Liver (tissue), 8 donors: ENCODE measurements at regions not wholly inside any gene's neighbourhood (a gene's known extent, or its start where the extent isn't known, plus 50 kb on each side); places are given as distances from the start of the nearest gene placed in this dataset.

Experiments used
- DNase-seq: peaks from one replicate; pipeline ENCODE4 v3.0.0-alpha.2; 2017; ENCODE audit warnings: low spot score
- H3K27ac ChIP-seq, 2 donors: one replicate each; pipeline ENCODE4 v1.7.0; 2013; ENCODE audit warnings: inconsistent platforms in 2 of 2, low read length in 2 of 2, control low read depth in 1 of 2, low read depth in 1 of 2, mild to moderate bottlenecking in 1 of 2
- H3K27me3 ChIP-seq, 4 donors: one replicate each; pipeline versions ENCODE4 v1.6.1 to v1.7.0; 2013; ENCODE audit warnings: low read length in 3 of 4, inconsistent platforms in 1 of 4, mild to moderate bottlenecking in 1 of 4, moderate library complexity in 1 of 4; ENCODE audit not compliant: control insufficient read depth in 4 of 4, insufficient read depth in 4 of 4
- H3K36me3 ChIP-seq, 4 donors: one replicate each; pipeline versions ENCODE4 v1.6.1 to v1.7.0; 2013; ENCODE audit warnings: low read length in 3 of 4, mild to moderate bottlenecking in 3 of 4, low read depth in 1 of 4, moderate library complexity in 1 of 4; ENCODE audit not compliant: control insufficient read depth in 4 of 4, insufficient read depth in 3 of 4
- H3K4me1 ChIP-seq, 4 donors: one replicate each; pipeline versions ENCODE4 v1.6.1 to v1.7.0; 2013; ENCODE audit warnings: low read length in 3 of 4, mild to moderate bottlenecking in 3 of 4, moderate library complexity in 1 of 4; ENCODE audit not compliant: control insufficient read depth in 4 of 4, insufficient read depth in 4 of 4
- H3K4me3 ChIP-seq, 3 donors: one replicate each; pipeline versions ENCODE4 v1.6.1 to v1.7.0; 2013; ENCODE audit warnings: low read length in 3 of 3, control low read depth in 1 of 3, low read depth in 1 of 3, mild to moderate bottlenecking in 1 of 3
- H3K9ac ChIP-seq, 2 donors: one replicate each; pipeline ENCODE4 v1.7.0; 2013; ENCODE audit warnings: low read length in 2 of 2, mild to moderate bottlenecking in 2 of 2, moderate library complexity in 2 of 2, control low read depth in 1 of 2, low read depth in 1 of 2
- H3K9me3 ChIP-seq, 4 donors: one replicate each; pipeline versions ENCODE4 v1.6.1 to v1.7.0; 2013; ENCODE audit warnings: low read length in 3 of 4; ENCODE audit not compliant: control insufficient read depth in 4 of 4
- EGR1 ChIP-seq, 2 donors: IDR thresholded peaks; 2 replicates each; pipeline ENCODE4 v1.6.1; 2016 to 2018; ENCODE audit warnings: antibody characterized with exemption in 2 of 2, low read depth in 2 of 2
- FOXA1 ChIP-seq: IDR thresholded peaks from 2 replicates; pipeline ENCODE4 v1.6.1; 2016; ENCODE audit warnings: antibody characterized with exemption
- FOXA2 ChIP-seq: IDR thresholded peaks from 2 replicates; pipeline ENCODE4 v1.6.1; 2016; ENCODE audit warnings: antibody characterized with exemption
- HNF4A ChIP-seq, 2 donors: conservative IDR thresholded peaks; 2 replicates each; pipeline ENCODE4 v1.6.1; 2016; ENCODE audit warnings: antibody characterized with exemption in 2 of 2, mild to moderate bottlenecking in 2 of 2
- HNF4G ChIP-seq: IDR thresholded peaks from 2 replicates; pipeline ENCODE4 v1.6.1; 2016; ENCODE audit warnings: antibody characterized with exemption
- NR2F2 ChIP-seq: IDR thresholded peaks from 2 replicates; pipeline ENCODE4 v1.6.1; 2016; ENCODE audit warnings: antibody characterized with exemption
- RAD21 ChIP-seq, 2 donors: IDR thresholded peaks; 2 replicates each; pipeline ENCODE4 v1.6.1; 2016; ENCODE audit warnings: antibody characterized with exemption in 2 of 2, mild to moderate bottlenecking in 2 of 2
- RXRA ChIP-seq, 2 donors: IDR thresholded peaks; 2 replicates each; pipeline ENCODE4 v1.6.1; 2017 to 2018; ENCODE audit warnings: antibody characterized with exemption in 2 of 2, mild to moderate bottlenecking in 1 of 2
- SP1 ChIP-seq: IDR thresholded peaks from 2 replicates; pipeline ENCODE4 v1.6.1; 2018; ENCODE audit warnings: antibody characterized with exemption, mild to moderate bottlenecking
- TAF1 ChIP-seq: conservative IDR thresholded peaks from 2 replicates; pipeline ENCODE4 v1.6.1; 2016; ENCODE audit warnings: antibody characterized with exemption, mild to moderate bottlenecking
- YY1 ChIP-seq: IDR thresholded peaks from 2 replicates; pipeline ENCODE4 v1.6.1; 2016; ENCODE audit warnings: antibody characterized with exemption, mild to moderate bottlenecking
- WGBS: extraction: QIAGEN DNeasy Blood & Tissue Kit; methylation state at CpG from one replicate; pipeline ENCODE4 v1.1.7; 2013; 5-methylcytosine and 5-hydroxymethylcytosine counted together
- TF ChIP-seq, protein P1 (sequence below): IDR thresholded peaks from 2 replicates; pipeline ENCODE4 v1.6.1; 2016; ENCODE audit warnings: antibody characterized with exemption, mild to moderate bottlenecking
- TF ChIP-seq, protein P2 (sequence below): IDR thresholded peaks from 2 replicates; pipeline ENCODE4 v1.6.1; 2016; ENCODE audit warnings: antibody characterized with exemption
- TF ChIP-seq, protein P3 (sequence below): IDR thresholded peaks from 2 replicates; pipeline ENCODE4 v1.6.1; 2016; ENCODE audit warnings: antibody characterized with exemption
- TF ChIP-seq, protein P4 (sequence below): fragments of 150-350 bp; IDR thresholded peaks from 2 replicates; pipeline ENCODE4 v1.5.1; 2017; ENCODE audit warnings: improper control_type of control experiment, low read depth, low read length; ENCODE audit not compliant: missing input control
- donor health status: healthy.
- donor health status: healthy.
- donor health status: healthy.
- donor health status: healthy.
- donor health status: healthy.

DNA sequence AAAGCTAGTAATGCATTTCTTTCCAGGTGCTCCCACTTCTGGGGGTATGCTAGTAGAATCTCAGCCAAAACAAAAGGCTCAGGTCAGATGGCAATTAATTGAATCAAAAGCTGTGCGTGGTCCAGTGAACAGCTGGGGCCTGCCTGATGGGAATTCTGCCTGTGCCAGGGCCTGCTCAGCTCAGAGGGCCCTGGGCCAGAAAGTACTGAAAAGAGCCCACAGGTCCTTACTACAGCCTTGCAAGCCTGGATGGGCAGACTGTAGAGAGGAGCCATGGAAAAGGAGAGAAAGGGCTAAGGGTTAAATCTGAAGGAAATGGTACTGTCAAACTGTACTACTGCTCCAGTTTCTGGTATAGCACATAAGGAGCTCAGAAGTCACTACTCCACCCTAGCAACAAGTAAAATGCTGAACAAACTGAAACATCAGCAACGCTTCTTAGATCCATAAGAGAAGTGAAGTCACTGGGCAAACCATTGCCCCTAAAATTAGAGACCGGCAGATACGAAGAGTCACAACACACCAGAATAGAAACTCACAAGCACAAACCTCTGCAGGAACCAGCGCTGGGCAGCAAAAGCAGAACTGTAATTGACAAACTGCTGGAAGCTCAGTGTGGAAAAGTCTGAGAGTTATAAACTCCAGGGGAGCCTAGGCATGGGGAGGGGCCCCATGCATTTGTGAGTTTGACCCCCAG, 121.1 kb upstream of the SYT6 start:
- H3K4me1 ChIP-seq: no peaks in the 10 kb centered on the region
- WGBS: 92% methylated on average over 5 of the region's 5 CpGs

DNA sequence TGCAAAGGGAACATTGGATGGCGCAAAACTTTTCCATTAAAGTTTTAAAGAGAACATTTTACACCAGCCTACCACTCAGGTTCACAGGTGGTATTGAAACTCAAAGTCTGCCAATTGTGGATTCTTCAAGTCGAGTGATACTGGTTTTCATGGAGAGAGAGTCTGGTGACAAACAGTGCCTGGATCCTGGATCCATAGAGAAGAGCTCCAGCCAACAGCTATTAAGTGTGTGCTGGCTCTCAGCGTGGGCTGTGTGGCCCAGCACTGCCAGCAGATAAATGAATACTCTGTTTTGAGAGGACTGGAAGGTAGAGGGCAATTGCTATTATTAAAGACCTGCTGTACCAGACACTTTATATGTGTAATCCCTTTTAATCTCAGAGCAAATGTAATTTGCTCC, 118.9 kb upstream of the SYT6 start:
- H3K36me3 ChIP-seq: no peaks in the 10 kb centered on the region
- no peak overlapping the region for H3K9ac ChIP-seq
- no peak overlapping the region for H3K27ac ChIP-seq
- no peak for DNase-seq
- no peaks in the 10 kb centered on the region for H3K9me3 ChIP-seq
- 86% methylated on average over 3 of the region's 3 CpGs for WGBS
- H3K4me3 ChIP-seq: no peak overlapping the region
- no peaks in the 10 kb centered on the region for H3K27me3 ChIP-seq
- H3K4me1 ChIP-seq: no peaks in the 10 kb centered on the region
- TF ChIP-seq RXRA (IDR thresholded peaks at IDR 0.05) (no peak), TAF1 (no peak), EGR1 (IDR thresholded peaks at IDR 0.05; ENCODE audit: low read depth in 2 of 2) (no peak), NR2F2 (no peak), SP1 (no peak), FOXA2 (no peak)
- TF ChIP-seq, protein P1, sequence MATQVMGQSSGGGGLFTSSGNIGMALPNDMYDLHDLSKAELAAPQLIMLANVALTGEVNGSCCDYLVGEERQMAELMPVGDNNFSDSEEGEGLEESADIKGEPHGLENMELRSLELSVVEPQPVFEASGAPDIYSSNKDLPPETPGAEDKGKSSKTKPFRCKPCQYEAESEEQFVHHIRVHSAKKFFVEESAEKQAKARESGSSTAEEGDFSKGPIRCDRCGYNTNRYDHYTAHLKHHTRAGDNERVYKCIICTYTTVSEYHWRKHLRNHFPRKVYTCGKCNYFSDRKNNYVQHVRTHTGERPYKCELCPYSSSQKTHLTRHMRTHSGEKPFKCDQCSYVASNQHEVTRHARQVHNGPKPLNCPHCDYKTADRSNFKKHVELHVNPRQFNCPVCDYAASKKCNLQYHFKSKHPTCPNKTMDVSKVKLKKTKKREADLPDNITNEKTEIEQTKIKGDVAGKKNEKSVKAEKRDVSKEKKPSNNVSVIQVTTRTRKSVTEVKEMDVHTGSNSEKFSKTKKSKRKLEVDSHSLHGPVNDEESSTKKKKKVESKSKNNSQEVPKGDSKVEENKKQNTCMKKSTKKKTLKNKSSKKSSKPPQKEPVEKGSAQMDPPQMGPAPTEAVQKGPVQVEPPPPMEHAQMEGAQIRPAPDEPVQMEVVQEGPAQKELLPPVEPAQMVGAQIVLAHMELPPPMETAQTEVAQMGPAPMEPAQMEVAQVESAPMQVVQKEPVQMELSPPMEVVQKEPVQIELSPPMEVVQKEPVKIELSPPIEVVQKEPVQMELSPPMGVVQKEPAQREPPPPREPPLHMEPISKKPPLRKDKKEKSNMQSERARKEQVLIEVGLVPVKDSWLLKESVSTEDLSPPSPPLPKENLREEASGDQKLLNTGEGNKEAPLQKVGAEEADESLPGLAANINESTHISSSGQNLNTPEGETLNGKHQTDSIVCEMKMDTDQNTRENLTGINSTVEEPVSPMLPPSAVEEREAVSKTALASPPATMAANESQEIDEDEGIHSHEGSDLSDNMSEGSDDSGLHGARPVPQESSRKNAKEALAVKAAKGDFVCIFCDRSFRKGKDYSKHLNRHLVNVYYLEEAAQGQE: no peak
- TF ChIP-seq, protein P2, sequence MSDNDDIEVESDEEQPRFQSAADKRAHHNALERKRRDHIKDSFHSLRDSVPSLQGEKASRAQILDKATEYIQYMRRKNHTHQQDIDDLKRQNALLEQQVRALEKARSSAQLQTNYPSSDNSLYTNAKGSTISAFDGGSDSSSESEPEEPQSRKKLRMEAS: no peak

More for the DNA sequence above, 121.1 kb upstream of the SYT6 start:
- TF ChIP-seq, protein P3, sequence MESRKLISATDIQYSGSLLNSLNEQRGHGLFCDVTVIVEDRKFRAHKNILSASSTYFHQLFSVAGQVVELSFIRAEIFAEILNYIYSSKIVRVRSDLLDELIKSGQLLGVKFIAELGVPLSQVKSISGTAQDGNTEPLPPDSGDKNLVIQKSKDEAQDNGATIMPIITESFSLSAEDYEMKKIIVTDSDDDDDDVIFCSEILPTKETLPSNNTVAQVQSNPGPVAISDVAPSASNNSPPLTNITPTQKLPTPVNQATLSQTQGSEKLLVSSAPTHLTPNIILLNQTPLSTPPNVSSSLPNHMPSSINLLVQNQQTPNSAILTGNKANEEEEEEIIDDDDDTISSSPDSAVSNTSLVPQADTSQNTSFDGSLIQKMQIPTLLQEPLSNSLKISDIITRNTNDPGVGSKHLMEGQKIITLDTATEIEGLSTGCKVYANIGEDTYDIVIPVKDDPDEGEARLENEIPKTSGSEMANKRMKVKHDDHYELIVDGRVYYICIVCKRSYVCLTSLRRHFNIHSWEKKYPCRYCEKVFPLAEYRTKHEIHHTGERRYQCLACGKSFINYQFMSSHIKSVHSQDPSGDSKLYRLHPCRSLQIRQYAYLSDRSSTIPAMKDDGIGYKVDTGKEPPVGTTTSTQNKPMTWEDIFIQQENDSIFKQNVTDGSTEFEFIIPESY: no peak
- no peak for TF ChIP-seq RXRA (IDR thresholded peaks at IDR 0.05)
- TF ChIP-seq, protein P2: no peak
- TF ChIP-seq FOXA1: no peak
- TF ChIP-seq, protein P4, sequence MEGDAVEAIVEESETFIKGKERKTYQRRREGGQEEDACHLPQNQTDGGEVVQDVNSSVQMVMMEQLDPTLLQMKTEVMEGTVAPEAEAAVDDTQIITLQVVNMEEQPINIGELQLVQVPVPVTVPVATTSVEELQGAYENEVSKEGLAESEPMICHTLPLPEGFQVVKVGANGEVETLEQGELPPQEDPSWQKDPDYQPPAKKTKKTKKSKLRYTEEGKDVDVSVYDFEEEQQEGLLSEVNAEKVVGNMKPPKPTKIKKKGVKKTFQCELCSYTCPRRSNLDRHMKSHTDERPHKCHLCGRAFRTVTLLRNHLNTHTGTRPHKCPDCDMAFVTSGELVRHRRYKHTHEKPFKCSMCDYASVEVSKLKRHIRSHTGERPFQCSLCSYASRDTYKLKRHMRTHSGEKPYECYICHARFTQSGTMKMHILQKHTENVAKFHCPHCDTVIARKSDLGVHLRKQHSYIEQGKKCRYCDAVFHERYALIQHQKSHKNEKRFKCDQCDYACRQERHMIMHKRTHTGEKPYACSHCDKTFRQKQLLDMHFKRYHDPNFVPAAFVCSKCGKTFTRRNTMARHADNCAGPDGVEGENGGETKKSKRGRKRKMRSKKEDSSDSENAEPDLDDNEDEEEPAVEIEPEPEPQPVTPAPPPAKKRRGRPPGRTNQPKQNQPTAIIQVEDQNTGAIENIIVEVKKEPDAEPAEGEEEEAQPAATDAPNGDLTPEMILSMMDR: no peak
- TF ChIP-seq NR2F2: no peak
- no peak for TF ChIP-seq YY1
- TF ChIP-seq FOXA2: no peak
- TF ChIP-seq, protein P1: no peak
- TF ChIP-seq EGR1 (IDR thresholded peaks at IDR 0.05; ENCODE audit: low read depth in 2 of 2): no peak
- TF ChIP-seq RAD21 (IDR thresholded peaks at IDR 0.05): no peak
- no peak for TF ChIP-seq SP1
- no peak for TF ChIP-seq HNF4A (conservative IDR thresholded peaks at IDR 0.05)
- TF ChIP-seq HNF4G: no peak
- Histone ChIP-seq H3K9me3 (no peaks in the 10 kb centered on the region), H3K9ac (no peak overlapping the region), H3K27ac (no peak overlapping the region), H3K27me3 (no peaks in the 10 kb centered on the region), H3K4me3 (no peak overlapping the region), H3K36me3 (no peaks in the 10 kb centered on the region)
- no peak for DNase-seq
